Stimulated activated CD8-positive, alpha-beta memory T cell treated with anti-CD3 and anti-CD28 coated beads, Interleukin-7, amount 100 ng/mL, for 24 hours (primary cell): ENCODE measurements at regions not wholly inside any gene's neighbourhood (a gene's known extent, or its start where the extent isn't known, plus 50 kb on each side); places are given as distances from the start of the nearest gene placed in this dataset.

Source experiments
- DNase-seq: peaks from one replicate; pipeline ENCODE4 v3.0.0-alpha.2; 2020; ENCODE audit warnings: low read depth

DNA sequence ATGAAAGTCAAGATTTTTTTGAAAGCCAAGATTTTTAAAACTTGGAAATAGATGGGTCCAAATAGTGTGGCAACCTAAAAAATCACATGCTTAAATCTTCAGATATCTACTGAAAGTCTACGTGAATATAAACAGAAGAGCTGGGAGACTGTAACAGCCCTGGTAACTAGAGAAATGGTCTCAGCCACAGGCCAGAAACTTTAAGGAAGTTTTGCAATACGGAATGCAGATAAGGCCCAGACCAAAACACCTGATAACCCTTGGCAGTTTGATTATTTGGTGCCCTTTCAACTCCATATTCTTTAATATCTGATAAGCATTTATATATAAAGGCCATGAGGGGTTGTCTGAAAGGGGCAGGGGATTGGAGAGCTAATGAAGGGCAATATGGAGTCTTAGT lies 537.3 kb upstream of the TGFBR2 start:
- DNase-seq: no peak

DNA sequence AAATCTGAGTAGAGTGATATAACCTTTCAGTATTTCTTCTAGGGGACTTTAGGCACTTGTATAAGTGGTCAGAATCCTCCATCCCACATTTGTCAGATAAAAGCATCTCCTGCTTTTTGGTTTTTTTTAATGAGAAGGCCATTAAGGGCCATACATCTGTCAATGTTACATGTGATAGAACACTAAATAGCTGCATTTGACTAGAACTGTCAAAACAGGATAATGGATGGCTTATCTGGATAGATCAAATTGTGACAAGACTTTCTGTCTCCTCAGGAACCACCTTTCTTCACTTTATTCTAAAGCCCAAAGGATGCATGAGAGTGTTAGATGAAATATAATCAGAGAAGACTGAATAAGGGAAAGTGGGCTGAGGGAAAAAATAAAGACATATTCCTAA lies 533.4 kb upstream of the TGFBR2 start:
- DNase-seq: no peak

DNA sequence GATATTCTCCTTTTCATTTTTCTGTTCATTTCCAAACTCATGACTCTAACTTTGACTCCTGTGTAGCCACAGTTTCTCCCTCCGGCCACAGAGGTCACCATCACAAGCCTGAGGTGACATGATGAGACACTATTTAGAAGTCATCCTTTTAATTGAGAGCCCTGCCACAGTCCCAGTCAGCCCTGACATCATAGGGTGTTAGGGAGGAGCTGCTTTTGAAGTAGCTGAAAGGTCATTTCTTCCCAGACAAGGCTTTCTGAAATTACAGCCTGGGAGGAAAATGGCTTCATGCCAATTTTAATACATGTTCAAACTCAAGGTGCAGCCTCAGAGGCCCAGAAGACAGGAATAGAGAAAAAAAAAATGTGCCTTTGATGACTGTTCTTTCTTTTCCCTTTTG lies 532.8 kb upstream of the TGFBR2 start:
- DNase-seq: no peak

DNA sequence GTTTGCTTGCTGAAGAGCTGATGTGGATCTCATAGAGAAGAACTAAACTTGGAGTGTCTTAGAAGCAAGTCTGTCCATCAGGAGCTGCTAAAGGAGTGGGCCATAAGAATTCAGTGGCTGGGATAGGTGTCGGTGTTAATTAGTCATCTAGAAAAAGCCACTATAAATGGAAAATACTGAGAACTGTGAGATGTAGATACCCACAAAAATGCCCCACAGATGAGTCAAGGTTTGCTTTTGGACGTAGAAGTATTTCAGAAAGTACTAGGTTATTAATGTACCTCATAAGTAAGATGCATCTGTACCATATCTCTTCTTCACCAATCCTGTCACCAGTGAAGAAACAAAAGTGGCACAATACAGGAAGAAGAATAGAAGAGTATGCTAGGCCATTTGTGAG lies 530.9 kb upstream of the TGFBR2 start:
- no peak for DNase-seq

DNA sequence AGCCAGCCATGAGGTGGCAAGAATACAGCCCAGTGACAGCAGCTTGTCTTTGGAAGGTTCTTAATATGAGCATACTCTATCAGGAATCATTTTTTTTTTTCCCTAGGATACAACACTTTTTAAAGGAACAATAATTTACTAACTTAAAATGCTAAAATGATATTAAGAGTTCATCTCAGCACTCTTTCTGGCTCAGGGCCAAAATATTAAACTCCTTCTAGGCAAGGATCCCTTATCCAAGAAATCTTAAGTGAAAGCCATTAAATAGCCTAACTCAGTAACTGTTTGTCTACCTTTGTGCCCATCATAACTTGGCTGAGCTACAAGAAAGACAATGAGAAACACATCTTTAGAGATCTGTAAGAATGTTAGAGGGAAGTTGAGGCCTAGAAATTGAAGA lies 529.5 kb upstream of the TGFBR2 start:
- DNase-seq: no peak

DNA sequence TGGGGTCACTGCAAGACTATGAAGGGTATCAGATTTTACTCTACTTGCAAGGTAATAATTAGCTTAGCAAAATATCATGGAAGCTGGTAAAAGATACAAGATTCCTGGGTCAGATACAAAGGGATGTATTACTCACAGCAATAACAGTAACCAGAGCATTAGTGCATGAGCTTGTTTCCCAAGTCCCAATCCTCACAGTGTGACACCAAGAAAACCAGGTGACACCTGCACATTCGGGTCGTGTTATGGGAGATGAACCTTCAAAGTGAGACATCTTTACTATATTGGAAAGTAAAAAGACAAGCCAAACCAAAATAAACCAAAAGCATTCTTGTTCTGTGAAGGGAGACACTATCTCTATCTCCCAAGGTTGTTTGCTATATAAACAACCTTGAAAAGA lies 528.7 kb upstream of the TGFBR2 start:
- no peak for DNase-seq

DNA sequence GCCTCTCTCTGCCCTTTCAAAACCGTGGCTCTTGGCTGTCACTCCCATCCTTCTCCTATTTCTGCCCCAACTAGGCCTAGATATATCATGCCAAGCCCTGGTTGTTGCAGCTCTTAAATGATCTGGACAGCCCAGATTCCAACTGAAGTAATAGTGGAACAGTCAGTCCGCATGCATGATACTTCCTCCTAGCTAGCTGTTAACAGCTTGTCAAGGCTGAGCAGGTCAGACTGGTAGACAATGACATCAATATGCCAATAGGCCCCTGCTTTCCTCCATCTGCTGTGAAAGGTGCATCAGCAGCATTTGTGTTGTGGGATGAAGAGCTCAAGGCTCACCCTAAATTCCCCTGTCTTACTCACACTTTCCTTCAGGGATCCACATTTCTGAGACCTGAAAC lies 527.7 kb upstream of the TGFBR2 start:
- DNase-seq: no peak

DNA sequence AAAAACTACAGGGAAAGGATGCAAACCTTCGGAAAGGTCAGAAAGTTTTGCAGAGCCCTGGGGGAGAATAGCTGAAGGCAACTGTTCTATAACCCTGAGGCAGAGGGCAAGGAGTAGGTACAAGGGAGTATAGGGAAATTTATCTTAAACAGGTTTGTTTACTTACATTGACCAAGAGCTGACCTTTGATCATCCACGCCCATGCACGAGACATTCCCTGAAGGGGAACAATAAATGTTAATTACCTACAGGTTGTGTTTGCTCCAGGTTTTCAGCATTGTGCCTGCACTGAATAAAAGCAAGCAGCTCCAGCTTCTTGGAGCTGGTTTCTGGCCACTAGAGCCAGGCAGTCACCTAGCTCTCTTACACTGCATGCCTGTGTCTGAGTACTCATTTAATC lies 524.5 kb upstream of the TGFBR2 start:
- DNase-seq: no peak

DNA sequence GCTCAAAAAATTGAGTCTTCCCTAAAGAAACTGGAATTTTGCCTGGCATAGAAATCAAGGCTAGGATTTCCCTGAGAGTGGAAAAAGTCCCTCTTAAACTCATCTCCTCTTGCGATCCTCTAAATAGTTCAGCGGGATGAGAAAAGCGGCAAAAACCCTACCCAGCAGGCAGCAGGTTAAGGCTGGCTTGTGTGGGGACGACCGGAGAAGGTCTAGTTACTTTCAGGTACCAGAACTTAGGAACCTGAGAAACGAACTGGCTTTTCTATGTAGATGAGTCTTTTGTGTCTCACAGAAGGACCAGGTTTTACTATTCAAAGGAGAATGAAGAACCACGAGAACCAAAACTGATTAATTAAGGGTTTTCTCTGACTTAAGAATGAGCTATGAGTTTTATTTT lies 523.7 kb upstream of the TGFBR2 start:
- no peak for DNase-seq

DNA sequence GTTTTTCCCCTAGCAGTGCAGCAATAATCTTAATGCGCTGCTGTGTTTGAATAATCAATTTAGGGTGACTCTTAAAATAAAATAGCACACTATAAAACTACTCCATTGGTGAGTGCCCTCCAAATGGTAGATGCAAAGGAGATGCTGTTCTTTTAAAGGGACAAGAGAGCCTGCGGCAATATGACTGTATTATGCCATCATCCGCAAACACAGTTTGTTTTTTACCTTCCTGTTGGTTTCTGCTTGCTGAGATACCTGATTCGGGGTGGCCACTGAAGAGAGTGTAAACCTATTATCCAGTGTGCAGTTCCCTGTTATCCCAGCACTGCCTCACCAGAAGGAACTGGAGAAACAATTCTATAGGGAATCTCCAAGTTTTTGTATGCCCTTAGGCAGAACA lies 523.1 kb upstream of the TGFBR2 start:
- DNase-seq: no peak

DNA sequence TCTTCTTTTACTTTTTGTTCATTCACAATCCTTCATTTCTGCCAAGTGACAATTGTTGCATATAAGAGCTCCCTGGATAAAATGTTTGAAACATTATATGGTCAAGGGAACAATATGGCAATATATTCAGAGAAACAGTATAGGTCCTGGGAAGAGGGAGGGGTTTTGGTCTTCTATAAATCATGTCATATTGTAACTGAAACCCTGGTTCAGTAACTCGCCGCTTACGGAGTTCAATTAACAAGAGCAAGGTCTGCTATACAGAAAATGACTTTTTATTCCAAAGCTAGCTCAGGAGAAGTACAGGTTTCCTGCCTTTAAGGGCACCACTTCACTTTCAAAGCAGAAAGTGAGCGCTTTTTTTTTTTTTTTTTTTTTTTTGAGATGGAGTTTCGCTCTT lies 522.1 kb upstream of the TGFBR2 start:
- no peak for DNase-seq

DNA sequence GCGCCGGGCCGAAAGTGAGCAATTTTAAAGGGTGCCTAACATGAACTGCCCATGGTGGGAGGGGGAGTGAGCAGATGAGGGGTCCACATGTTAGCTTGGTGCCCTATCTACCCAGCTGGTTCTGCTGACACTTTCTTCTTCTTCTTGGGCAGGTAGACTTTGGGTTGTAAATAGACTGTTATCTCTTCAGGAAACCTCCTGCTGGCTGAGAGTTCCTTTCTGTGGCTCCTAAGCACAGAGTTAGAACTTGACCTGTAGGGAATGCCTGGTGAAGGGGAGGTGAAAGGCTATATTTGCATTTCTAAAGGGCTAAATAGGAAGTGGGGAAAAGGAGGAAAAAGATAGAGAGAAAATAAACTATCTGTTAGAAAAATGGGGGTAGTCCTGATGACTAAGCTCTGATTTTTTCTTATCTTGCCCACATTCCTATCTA lies 521.4 kb upstream of the TGFBR2 start:
- DNase-seq: no peak

DNA sequence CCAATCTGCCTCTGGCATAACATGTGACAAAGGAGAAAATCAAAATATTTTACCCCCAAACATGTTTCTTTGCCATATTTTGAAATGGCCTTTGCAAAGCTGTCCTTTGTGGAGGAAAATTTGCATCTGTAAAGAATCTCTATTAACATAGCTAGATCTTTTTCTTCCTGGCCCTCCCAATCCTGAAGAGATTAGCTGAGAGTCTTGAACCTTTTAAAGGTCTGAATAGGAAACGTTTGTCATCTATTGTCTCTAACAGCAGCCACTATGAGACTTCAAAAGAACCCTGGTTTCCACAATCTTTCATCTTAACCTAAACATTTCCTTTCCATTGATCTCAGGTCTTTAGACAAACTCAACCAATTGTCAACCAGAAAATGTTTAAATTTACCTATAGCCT lies 520.9 kb upstream of the TGFBR2 start:
- DNase-seq: no peak

DNA sequence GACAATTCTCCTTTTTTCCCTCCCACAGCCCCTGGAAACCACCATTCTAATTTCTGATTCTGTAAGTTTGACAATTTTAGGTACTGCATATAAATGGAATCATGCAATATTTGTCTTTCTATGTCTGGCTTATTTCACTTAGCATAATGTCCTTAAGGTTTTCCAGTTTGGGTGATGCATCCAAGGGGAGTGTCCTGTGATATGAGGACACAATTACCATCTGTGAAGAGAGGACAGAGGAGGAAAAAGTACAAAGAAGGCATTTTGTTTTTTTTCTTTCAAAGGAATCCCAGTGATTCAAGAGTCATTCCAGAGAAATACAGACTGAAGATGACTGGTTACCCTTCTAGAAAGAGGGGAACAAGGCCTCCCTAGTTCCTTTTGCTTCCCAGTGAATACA lies 514.7 kb upstream of the TGFBR2 start:
- DNase-seq: no peak

DNA sequence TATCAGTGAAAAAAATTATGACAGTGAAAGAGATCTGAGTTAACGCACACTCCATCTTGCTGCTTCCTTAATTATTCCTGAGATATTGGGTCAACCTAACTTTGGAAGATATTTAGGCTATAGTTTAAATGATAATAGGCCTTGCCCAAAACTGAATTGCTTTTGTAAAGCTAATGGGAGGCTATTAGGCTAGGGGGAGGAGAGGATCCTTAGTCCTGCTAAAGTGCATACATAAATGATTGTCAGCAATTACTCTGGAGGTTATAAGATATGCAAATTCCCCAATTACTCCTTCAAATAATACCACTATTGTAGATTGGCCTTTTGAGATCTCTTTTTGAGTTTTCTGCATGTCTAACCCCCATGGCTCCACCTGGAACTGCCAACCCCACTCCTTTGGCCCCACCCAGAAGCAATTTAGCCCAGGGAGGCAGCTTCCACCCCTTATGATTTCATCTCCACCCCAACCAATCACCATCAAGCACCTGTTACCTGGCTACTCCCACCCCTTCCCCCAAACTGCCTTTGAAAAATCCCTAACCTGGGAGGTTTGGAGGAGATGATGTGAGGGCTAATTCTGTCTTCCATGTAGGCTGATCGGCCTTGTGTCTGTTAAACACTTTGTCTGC lies 509.3 kb upstream of the TGFBR2 start:
- DNase-seq: no peak

DNA sequence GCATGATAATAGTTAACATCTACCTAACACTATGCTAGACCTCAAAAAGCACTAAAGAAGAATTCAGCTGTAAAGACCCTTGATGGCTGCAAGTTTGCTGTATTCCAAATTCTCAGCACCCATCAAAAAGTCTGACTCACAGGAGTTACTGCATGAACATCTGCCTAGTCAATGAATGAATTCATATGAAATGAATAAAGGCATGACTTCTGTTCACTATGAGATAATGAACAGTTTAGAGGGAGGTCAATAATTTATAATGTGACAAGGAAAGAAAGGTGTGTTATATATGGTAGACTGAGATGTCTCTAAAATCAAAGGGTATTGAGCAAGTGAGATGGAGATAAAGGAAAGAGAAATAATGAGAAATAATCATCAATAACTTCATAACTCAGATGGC lies 508.2 kb upstream of the TGFBR2 start:
- no peak for DNase-seq

DNA sequence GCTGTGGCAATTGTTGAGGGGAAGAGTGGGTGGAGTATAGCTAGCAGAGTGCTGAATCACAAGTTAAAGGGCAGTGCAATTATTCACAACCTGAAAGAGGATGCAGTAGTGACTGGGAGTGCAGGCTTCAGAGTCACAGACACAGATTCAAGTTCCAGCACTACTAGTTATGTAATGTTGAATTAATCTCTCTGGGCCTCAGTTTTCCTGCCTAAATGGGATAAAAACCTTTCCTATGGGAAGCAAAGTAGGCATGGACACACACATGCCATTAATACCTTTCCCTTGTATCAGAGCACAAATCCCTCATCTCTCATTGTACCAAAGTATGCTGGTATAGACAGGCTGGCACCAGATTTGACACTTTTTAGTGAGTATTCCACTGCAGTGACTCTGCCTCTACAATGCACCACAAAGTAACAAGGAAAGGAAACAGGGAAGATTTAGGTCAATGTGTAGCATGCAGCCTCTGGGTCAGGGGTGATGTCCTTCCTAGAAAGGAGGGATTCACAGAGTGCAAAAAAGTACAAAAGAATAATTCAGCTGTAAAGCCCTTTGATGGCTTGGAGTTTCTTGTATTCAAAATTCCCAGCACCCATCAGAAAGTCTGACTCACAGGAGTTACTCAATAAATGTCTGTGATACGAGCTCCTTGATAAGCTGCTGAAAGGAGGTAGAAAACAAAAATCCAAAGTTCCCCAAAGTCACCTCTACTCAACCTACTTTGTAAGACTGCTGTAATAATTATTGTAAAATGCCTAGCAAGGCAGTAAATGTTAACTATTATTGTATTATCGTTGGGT lies 507.5 kb upstream of the TGFBR2 start:
- DNase-seq: no peak

DNA sequence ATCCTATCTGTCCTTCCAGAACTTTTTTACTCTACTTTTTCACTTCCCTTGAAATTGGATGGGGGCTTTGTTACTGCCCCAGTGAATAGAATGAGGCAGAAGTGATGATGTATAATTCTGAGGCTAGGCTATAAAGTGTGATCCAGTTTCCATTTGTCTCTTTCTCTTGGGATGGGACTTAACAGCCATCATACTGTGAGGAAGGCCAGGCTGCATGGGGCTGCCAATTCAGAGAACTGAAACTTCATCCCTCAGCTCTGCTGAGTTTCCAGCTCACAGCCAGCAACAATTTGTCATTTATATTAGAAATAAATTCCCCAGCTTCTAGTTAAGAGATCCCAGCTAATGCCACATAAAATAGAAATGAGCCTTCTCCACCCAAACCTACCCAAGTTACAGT lies 504.0 kb upstream of the TGFBR2 start:
- no peak for DNase-seq

DNA sequence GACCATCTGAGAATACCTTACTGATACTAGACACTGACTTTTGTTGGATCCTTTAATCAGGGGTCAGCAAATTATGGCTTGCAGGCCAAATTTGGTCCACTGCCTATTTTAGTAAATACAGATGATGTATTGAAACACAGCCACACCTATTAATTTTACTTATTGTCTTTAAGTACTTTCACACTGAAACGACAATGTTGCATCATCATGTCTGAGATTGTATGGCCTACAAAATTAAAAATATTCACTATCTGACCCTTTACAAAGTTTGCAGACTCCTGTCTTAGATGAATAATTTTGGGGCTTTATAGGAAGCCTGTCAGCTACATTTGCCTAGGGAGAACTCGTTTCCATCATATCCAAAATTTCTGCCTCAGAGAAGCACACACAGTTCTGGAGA lies 503.2 kb upstream of the TGFBR2 start:
- DNase-seq: no peak

DNA sequence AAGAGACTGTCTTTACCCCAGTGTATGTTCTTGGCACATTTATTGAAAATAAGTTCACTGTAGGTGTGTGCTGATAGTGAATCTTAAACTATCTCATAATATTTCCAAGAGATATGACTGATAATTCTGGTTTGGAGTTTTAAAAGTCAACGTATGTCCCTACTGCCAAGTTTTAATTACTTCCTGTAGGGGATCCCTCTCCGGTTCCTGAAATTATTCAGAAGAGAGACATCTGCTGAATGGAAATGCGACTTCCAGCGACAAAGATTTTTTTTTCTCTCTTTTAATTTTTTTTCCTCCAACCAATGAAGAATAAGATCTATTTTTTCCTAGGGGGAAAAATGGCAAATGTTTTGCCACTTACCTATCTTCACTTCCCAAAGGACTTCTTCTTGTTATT lies 498.9 kb upstream of the TGFBR2 start:
- DNase-seq: no peak

DNA sequence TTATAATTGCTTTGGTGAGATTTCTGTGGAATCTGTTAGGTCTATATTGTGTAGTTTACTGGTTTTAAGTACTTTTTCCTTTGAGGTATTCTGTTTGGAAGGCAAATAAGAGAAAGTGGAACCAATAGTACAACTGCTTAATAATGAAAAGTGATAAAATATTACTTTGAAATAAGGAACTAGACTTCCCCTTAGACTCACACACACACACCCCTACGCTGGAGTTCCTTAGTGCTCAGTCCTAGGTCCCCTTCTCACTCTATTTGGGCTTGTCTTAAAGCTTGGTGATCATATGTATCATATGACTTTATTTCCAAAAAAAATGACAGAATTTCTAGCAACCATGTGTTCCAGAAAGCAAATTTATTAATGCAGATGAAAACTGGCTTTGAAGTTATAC lies 494.0 kb upstream of the TGFBR2 start:
- no peak for DNase-seq

DNA sequence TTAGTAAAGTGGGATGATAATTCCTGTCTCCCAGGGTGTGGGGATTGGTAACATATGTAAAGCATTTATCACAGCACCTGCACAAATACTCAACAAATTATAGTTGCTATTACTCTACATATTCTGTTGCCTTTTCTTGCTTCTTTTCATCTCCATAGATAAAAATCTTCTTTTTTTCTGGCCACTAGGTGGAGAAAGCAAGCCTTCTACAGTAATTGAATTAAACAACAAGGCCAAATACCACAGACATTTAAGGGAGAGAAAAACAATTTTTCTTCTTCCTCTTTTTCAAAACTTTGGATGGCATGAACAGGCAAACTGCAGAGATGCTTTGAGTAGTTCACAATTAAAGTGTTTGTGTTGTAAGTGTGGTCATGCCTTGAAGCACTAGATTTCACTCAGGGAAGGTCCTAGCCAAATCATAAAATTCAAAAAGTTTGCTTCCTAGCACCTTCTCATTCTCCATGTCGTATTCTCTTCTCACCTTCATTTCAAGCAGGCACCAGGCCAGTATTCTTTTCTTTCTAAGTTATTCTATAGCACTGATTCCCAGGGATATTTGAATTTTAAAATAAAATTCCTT lies 493.4 kb upstream of the TGFBR2 start:
- DNase-seq: no peak

DNA sequence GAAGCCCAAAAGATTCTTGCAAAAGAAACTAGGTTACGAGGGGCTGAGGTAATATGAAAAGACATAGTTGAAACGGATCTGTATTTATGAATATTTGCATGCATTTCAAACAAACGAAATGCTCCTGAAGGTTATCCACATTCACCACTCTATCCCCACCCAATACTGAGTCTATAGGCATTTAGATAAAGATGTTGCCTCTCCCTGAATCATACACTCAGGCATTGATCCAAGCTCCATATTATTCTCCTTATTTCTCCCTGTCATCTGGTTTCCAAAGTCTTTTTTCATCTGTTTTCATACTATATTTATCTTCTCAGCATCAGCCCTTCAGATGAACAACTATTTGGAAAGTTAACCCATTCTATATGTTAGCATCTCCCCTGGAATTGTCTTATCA lies 492.5 kb upstream of the TGFBR2 start:
- no peak for DNase-seq

DNA sequence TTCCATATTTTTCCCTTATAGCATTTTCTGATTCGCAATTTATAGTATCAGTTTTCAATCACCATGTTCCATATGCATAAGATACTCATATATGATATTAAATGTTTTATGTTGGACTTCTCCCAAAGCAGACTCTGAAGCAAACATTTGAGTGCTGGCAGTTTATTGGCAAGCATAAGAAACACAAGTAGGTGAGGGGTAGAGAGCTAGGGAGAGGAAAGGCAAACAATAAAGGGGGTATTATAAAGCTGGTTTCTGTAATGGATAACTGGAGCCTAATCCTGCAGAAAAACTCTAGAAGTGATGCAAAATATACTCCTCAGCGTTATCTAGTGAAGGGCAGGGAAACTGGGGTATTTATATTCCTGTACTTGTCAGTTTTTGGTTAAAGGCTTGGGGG lies 491.5 kb upstream of the TGFBR2 start:
- no peak for DNase-seq
